SHP77 treated with DMSO at 0.1 percent for 48 hours (cell line): ENCODE measurements at regions not wholly inside any gene's neighbourhood (a gene's known extent, or its start where the extent isn't known, plus 50 kb on each side); places are given as distances from the start of the nearest gene placed in this dataset.
"Not testable (repeated sequence)": the region's sequence is repeated elsewhere in the genome, so short reads cannot be mapped to it uniquely, and the experiment has no call there.

Source experiments
- DNase-seq: peaks from one replicate; lab custom pipeline; 2025; lab: John Stamatoyannopoulos, UW

GRCh38 chr7:53238021-53238605 lies 202.7 kb downstream of the POM121L12 start:
- DNase-seq = no peak

- not testable (repeated sequence) for DNase-seq
These were observed 203.7 kb downstream of the POM121L12 start for GRCh38 chr7:53239151-53239550.

- DNase-seq = no peak
These were observed 210.3 kb downstream of the POM121L12 start for GRCh38 chr7:53245721-53246120.

- DNase-seq = no peak
These were observed 211.5 kb downstream of the POM121L12 start for GRCh38 chr7:53246957-53247356.

- DNase-seq = no peak
These were observed 217.1 kb downstream of the POM121L12 start for GRCh38 chr7:53252539-53252938.

- no peak for DNase-seq
These were observed 236.6 kb downstream of the POM121L12 start for GRCh38 chr7:53272081-53272480.

- no peak for DNase-seq
These were observed 245.9 kb downstream of the POM121L12 start for GRCh38 chr7:53281312-53281711.

GRCh38 chr7:53292341-53292740 lies 256.9 kb downstream of the POM121L12 start:
- no peak for DNase-seq

- DNase-seq = no peak
These were observed 267.2 kb downstream of the POM121L12 start for GRCh38 chr7:53302496-53303246.

- DNase-seq = no peak
These were observed 268.3 kb downstream of the POM121L12 start for GRCh38 chr7:53303781-53304180.

GRCh38 chr7:53306846-53307245 lies 271.4 kb downstream of the POM121L12 start:
- no peak for DNase-seq

GRCh38 chr7:53311205-53311604 lies 275.8 kb downstream of the POM121L12 start:
- no peak for DNase-seq

GRCh38 chr7:53315981-53316380 lies 280.5 kb downstream of the POM121L12 start:
- no peak for DNase-seq

- DNase-seq = no peak
These were observed 283.1 kb downstream of the POM121L12 start for GRCh38 chr7:53318566-53318965.

- no peak for DNase-seq
These were observed 289.6 kb downstream of the POM121L12 start for GRCh38 chr7:53325061-53325460.

GRCh38 chr7:53326634-53327033 lies 291.2 kb downstream of the POM121L12 start:
- no peak for DNase-seq

GRCh38 chr7:53336105-53336668 lies 300.8 kb downstream of the POM121L12 start:
- DNase-seq = no peak

- no peak for DNase-seq
These were observed 304.8 kb downstream of the POM121L12 start for GRCh38 chr7:53340220-53340619.

- DNase-seq = peak; percentile 17
These were observed 314.8 kb downstream of the POM121L12 start for GRCh38 chr7:53350241-53350640.

GRCh38 chr7:53351681-53352080 lies 316.2 kb downstream of the POM121L12 start:
- DNase-seq = no peak

GRCh38 chr7:53358269-53358668 lies 322.8 kb downstream of the POM121L12 start:
- no peak for DNase-seq

- no peak for DNase-seq
These were observed 347.7 kb downstream of the POM121L12 start for GRCh38 chr7:53383131-53383530.

GRCh38 chr7:53385239-53385638 lies 349.8 kb downstream of the POM121L12 start:
- DNase-seq = not testable (repeated sequence)
